ENCODE measurements at regions not wholly inside any gene's neighbourhood (a gene's known extent, or its start where the extent isn't known, plus 50 kb on each side); places are given as distances from the start of the nearest gene placed in this dataset.
A peak's percentile ranks its signal among the peaks of the same experiment; 100 is the strongest.

- no peak for ATAC-seq
- TF ChIP-seq ZNF8 (CRISPR knock-in tag; IDR thresholded peaks at IDR 0.05) (no peak), SNAI2 (CRISPR knock-in tag; IDR thresholded peaks at IDR 0.05) (no peak), PATZ1 (CRISPR knock-in tag; IDR thresholded peaks at IDR 0.05; ENCODE audit: borderline replicate concordance) (no peak), BACH2 (CRISPR knock-in tag; IDR thresholded peaks at IDR 0.05; ENCODE audit: borderline replicate concordance) (no peak), ARNTL (CRISPR knock-in tag; IDR thresholded peaks at IDR 0.05; ENCODE audit: borderline replicate concordance, low read depth) (no peak)
Observed at GRCh38 chr16:88323041-88323440, 59.7 kb upstream of the ZNF469 start.

DNA sequence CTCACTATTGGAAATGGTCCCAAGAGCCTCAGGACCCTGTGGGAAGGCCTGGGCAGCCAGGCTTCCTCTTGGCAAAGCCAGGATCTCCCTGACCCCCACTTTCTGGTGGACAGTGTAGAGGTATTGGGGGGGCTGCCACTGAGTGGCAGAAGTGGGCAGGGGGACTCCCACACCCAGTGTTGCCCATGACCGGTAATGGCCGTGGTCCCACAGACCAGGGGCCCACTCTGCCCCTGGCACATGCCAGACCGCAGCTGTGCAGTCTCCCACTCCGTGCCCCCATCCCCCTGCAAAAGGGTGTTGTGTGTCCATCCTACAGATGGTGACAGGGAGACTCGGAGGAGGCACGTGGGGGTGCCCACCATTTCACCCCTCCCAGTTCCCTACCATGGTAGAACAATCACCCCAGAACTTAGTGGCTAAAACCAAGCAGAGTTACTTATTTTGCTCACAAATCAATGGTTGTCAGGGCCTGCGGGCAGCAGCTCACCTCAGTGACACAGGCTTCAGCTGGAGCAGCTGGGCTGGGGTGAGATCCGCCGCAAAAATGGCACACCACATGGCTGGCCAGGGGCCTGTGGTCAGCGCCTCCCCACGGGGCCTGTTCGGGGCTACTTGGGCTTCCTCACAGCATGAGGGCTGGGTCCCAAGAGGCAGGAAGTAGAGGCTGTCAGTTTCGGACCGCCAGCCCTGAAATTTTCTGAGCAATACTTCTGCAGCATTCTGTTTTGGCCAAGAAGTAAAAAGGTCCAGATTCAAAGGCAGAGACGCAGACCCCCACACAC, 59.0 kb upstream of the ZNF469 start:
- TF ChIP-seq ZNF70 (CRISPR knock-in tag; IDR thresholded peaks at IDR 0.05), result no peak
- 0 out of 2 replicates have a peak, but pooled peaks have one; percentile 24 for TF ChIP-seq ZNF565 (CRISPR knock-in tag; conservative IDR thresholded peaks at IDR 0.05; ENCODE audit: low read depth)
- ATAC-seq, result no peak

- TF ChIP-seq CSDC2 (CRISPR knock-in tag; IDR thresholded peaks at IDR 0.05) (no peak), ISL1 (CRISPR knock-in tag; IDR thresholded peaks at IDR 0.05) (no peak), GLIS3 (CRISPR knock-in tag; IDR thresholded peaks at IDR 0.05) (no peak), ZFP30 (CRISPR knock-in tag; IDR thresholded peaks at IDR 0.05) (no peak), PPARA (CRISPR knock-in tag; IDR thresholded peaks at IDR 0.05; ENCODE audit: borderline replicate concordance) (no peak), PATZ1 (CRISPR knock-in tag; IDR thresholded peaks at IDR 0.05; ENCODE audit: borderline replicate concordance) (no peak), ZNF565 (CRISPR knock-in tag; conservative IDR thresholded peaks at IDR 0.05; ENCODE audit: low read depth) (no peak), SNAI2 (CRISPR knock-in tag; IDR thresholded peaks at IDR 0.05) (no peak), ZNF70 (CRISPR knock-in tag; IDR thresholded peaks at IDR 0.05) (no peak), ARNTL (CRISPR knock-in tag; IDR thresholded peaks at IDR 0.05; ENCODE audit: borderline replicate concordance, low read depth) (no peak), ZNF8 (CRISPR knock-in tag; IDR thresholded peaks at IDR 0.05) (no peak), TCF4 (CRISPR knock-in tag; IDR thresholded peaks at IDR 0.05; ENCODE audit: borderline replicate concordance) (no peak), TOX (CRISPR knock-in tag; IDR thresholded peaks at IDR 0.05; ENCODE audit: borderline replicate concordance) (no peak)
- TF ChIP-seq, protein P1, sequence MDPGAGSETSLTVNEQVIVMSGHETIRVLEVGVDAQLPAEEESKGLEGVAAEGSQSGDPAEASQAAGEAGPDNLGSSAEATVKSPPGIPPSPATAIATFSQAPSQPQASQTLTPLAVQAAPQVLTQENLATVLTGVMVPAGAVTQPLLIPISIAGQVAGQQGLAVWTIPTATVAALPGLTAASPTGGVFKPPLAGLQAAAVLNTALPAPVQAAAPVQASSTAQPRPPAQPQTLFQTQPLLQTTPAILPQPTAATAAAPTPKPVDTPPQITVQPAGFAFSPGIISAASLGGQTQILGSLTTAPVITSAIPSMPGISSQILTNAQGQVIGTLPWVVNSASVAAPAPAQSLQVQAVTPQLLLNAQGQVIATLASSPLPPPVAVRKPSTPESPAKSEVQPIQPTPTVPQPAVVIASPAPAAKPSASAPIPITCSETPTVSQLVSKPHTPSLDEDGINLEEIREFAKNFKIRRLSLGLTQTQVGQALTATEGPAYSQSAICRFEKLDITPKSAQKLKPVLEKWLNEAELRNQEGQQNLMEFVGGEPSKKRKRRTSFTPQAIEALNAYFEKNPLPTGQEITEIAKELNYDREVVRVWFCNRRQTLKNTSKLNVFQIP (CRISPR knock-in tag; IDR thresholded peaks at IDR 0.05; ENCODE audit: borderline replicate concordance, low read depth), result no peak
- no peak for ATAC-seq
Observed at GRCh38 chr16:88325087-88325750, 57.5 kb upstream of the ZNF469 start.

DNA sequence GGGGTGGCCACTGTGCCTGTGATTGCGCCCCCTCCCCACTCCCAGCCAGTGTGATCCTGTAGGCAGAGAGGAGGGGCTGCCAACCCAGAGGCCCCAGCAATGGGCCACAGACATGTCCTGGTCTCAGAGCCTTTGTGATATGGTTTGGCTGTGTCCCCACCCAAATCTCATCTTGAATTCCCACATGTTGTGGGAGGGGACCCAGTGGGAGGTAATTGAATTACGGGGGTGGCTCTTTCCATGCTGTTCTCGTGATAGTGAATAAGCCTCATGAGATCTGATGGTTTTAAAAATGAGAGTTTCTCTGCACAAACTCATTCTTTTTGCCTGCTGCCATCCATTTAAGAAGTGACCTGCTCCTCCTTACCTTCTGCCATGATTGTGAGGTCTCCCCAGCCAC, 56.8 kb upstream of the ZNF469 start:
- TF ChIP-seq ZNF565 (CRISPR knock-in tag; conservative IDR thresholded peaks at IDR 0.05; ENCODE audit: low read depth) (no peak), PATZ1 (CRISPR knock-in tag; IDR thresholded peaks at IDR 0.05; ENCODE audit: borderline replicate concordance) (no peak), ZNF8 (CRISPR knock-in tag; IDR thresholded peaks at IDR 0.05) (no peak), GLIS3 (CRISPR knock-in tag; IDR thresholded peaks at IDR 0.05) (no peak), ZFP30 (CRISPR knock-in tag; IDR thresholded peaks at IDR 0.05) (no peak), RARB (CRISPR knock-in tag; IDR thresholded peaks at IDR 0.05) (no peak), SNAI2 (CRISPR knock-in tag; IDR thresholded peaks at IDR 0.05) (no peak), TOX (CRISPR knock-in tag; IDR thresholded peaks at IDR 0.05; ENCODE audit: borderline replicate concordance) (no peak), TSHZ2 (CRISPR knock-in tag; IDR thresholded peaks at IDR 0.05) (no peak), ESRRG (CRISPR knock-in tag; IDR thresholded peaks at IDR 0.05) (no peak), PPARA (CRISPR knock-in tag; IDR thresholded peaks at IDR 0.05; ENCODE audit: borderline replicate concordance) (no peak), ZNF70 (CRISPR knock-in tag; IDR thresholded peaks at IDR 0.05) (no peak), ZFP3 (CRISPR knock-in tag; IDR thresholded peaks at IDR 0.05) (no peak), CSDC2 (CRISPR knock-in tag; IDR thresholded peaks at IDR 0.05) (no peak), ISL1 (CRISPR knock-in tag; IDR thresholded peaks at IDR 0.05) (no peak)
- TF ChIP-seq, protein P2, sequence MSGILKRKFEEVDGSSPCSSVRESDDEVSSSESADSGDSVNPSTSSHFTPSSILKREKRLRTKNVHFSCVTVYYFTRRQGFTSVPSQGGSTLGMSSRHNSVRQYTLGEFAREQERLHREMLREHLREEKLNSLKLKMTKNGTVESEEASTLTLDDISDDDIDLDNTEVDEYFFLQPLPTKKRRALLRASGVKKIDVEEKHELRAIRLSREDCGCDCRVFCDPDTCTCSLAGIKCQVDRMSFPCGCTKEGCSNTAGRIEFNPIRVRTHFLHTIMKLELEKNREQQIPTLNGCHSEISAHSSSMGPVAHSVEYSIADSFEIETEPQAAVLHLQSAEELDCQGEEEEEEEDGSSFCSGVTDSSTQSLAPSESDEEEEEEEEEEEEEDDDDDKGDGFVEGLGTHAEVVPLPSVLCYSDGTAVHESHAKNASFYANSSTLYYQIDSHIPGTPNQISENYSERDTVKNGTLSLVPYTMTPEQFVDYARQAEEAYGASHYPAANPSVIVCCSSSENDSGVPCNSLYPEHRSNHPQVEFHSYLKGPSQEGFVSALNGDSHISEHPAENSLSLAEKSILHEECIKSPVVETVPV (CRISPR knock-in tag; IDR thresholded peaks at IDR 0.05), result no peak

More for the DNA sequence above, 56.8 kb upstream of the ZNF469 start:
- ATAC-seq, result no peak
